Fibroblast of mammary gland (primary cell): ENCODE measurements at regions not wholly inside any gene's neighbourhood (a gene's known extent, or its start where the extent isn't known, plus 50 kb on each side); places are given as distances from the start of the nearest gene placed in this dataset.

ENCODE experiments used
- DNase-seq: peaks from one replicate; pipeline ENCODE4 v3.0.0-alpha.2; 2010; ENCODE audit warnings: low read depth
- H3K4me3 ChIP-seq: 2 replicates; pipeline ENCODE4 v1.5.1; 2011; ENCODE audit warnings: low read depth, mild to moderate bottlenecking, low read length, moderate library complexity; ENCODE audit not compliant: control insufficient read depth
- CTCF ChIP-seq: conservative IDR thresholded peaks from 2 replicates; pipeline ENCODE4 v1.5.1; 2011; ENCODE audit warnings: low read depth, low read length, inconsistent platforms; ENCODE audit not compliant: control insufficient read depth, insufficient read depth

GRCh38 chr18:60506190-60506589 is 133.6 kb upstream of the MC4R start:
- no peak for TF ChIP-seq CTCF
- no peak overlapping the region for H3K4me3 ChIP-seq
- no peak for DNase-seq

- DNase-seq: peak; percentile 51
- no peak for TF ChIP-seq CTCF
- no peak overlapping the region for H3K4me3 ChIP-seq
Measured at GRCh38 chr18:60506682-60507081, 134.1 kb upstream of the MC4R start.

- no peak for DNase-seq
- no peak overlapping the region for H3K4me3 ChIP-seq
- no peak for TF ChIP-seq CTCF
Measured at GRCh38 chr18:60508108-60508507, 135.5 kb upstream of the MC4R start.

- peak; percentile 51 for DNase-seq
- TF ChIP-seq CTCF: no peak
- H3K4me3 ChIP-seq: no peak overlapping the region
Measured at GRCh38 chr18:60534538-60534937, 162.0 kb upstream of the MC4R start.

GRCh38 chr18:60537074-60537473 is 164.5 kb upstream of the MC4R start:
- DNase-seq: no peak
- TF ChIP-seq CTCF: no peak
- H3K4me3 ChIP-seq: no peak overlapping the region

- DNase-seq: no peak
- no peak for TF ChIP-seq CTCF
- H3K4me3 ChIP-seq: no peak overlapping the region
Measured at GRCh38 chr18:60538891-60539290, 166.3 kb upstream of the MC4R start.

GRCh38 chr18:60541661-60542060 is 169.1 kb upstream of the MC4R start:
- H3K4me3 ChIP-seq: no peak overlapping the region
- no peak for DNase-seq
- no peak for TF ChIP-seq CTCF
